ENCODE measurements at regions not wholly inside any gene's neighbourhood (a gene's known extent, or its start where the extent isn't known, plus 50 kb on each side); places are given as distances from the start of the nearest gene placed in this dataset.

GRCh38 chr11:80214413-80214812 is 773.6 kb upstream of the TENM4 start:
- no peak for DNase-seq (ENCODE audit: low read depth in 4 of 4, low spot score in 1 of 4)

GRCh38 chr11:80211673-80212072 is 770.8 kb upstream of the TENM4 start:
- no peak for DNase-seq (ENCODE audit: low read depth in 4 of 4, low spot score in 1 of 4)

GRCh38 chr11:80204021-80204420 is 763.2 kb upstream of the TENM4 start:
- no peak for DNase-seq (ENCODE audit: low read depth in 4 of 4, low spot score in 1 of 4)

- DNase-seq (ENCODE audit: low read depth in 4 of 4, low spot score in 1 of 4): no peak
Measured at GRCh38 chr11:80196932-80197554, 756.2 kb upstream of the TENM4 start.

- no peak for DNase-seq (ENCODE audit: low read depth in 4 of 4, low spot score in 1 of 4)
Measured at GRCh38 chr11:80196041-80196440, 755.2 kb upstream of the TENM4 start.

GRCh38 chr11:80194625-80195024 is 753.8 kb upstream of the TENM4 start:
- no peak for DNase-seq (ENCODE audit: low read depth in 4 of 4, low spot score in 1 of 4)

GRCh38 chr11:80194016-80194415 is 753.2 kb upstream of the TENM4 start:
- DNase-seq (ENCODE audit: low read depth in 4 of 4, low spot score in 1 of 4): no peak

GRCh38 chr11:80188076-80188627 is 747.3 kb upstream of the TENM4 start:
- DNase-seq (ENCODE audit: low read depth in 4 of 4, low spot score in 1 of 4): no peak

- DNase-seq (ENCODE audit: low read depth in 4 of 4, low spot score in 1 of 4): no peak
Measured at GRCh38 chr11:80186692-80187091, 745.9 kb upstream of the TENM4 start.

GRCh38 chr11:80182901-80183300 is 742.1 kb upstream of the TENM4 start:
- no peak for DNase-seq (ENCODE audit: low read depth in 4 of 4, low spot score in 1 of 4)

GRCh38 chr11:80173371-80174136 is 732.7 kb upstream of the TENM4 start:
- no peak for DNase-seq (ENCODE audit: low read depth in 4 of 4, low spot score in 1 of 4)

- DNase-seq (ENCODE audit: low read depth in 4 of 4, low spot score in 1 of 4): no peak
Measured at GRCh38 chr11:80168796-80169195, 728.0 kb upstream of the TENM4 start.

- no peak for DNase-seq (ENCODE audit: low read depth in 4 of 4, low spot score in 1 of 4)
Measured at GRCh38 chr11:80167766-80168165, 726.9 kb upstream of the TENM4 start.

GRCh38 chr11:80165744-80166143 is 724.9 kb upstream of the TENM4 start:
- no peak for DNase-seq (ENCODE audit: low read depth in 4 of 4, low spot score in 1 of 4)

GRCh38 chr11:80163441-80163840 is 722.6 kb upstream of the TENM4 start:
- no peak for DNase-seq (ENCODE audit: low read depth in 4 of 4, low spot score in 1 of 4)

GRCh38 chr11:80163011-80163410 is 722.2 kb upstream of the TENM4 start:
- DNase-seq (ENCODE audit: low read depth in 4 of 4, low spot score in 1 of 4): no peak

- no peak for DNase-seq (ENCODE audit: low read depth in 4 of 4, low spot score in 1 of 4)
Measured at GRCh38 chr11:80162387-80162786, 721.6 kb upstream of the TENM4 start.

GRCh38 chr11:80157447-80157846 is 716.6 kb upstream of the TENM4 start:
- no peak for DNase-seq (ENCODE audit: low read depth in 4 of 4, low spot score in 1 of 4)

- DNase-seq (ENCODE audit: low read depth in 4 of 4, low spot score in 1 of 4): no peak
Measured at GRCh38 chr11:80156062-80156461, 715.2 kb upstream of the TENM4 start.

GRCh38 chr11:80155412-80156017 is 714.7 kb upstream of the TENM4 start:
- DNase-seq (ENCODE audit: low read depth in 4 of 4, low spot score in 1 of 4): no peak

- no peak for DNase-seq (ENCODE audit: low read depth in 4 of 4, low spot score in 1 of 4)
Measured at GRCh38 chr11:80146232-80146631, 705.4 kb upstream of the TENM4 start.

Data from stimulated activated CD4-positive, alpha-beta T cell treated with anti-CD3 and anti-CD28 coated beads, Interleukin-1b, Interleukin-23, amount 100 ng/mL, for 24 hours (primary cell).